ENCODE measurements at regions not wholly inside any gene's neighbourhood (a gene's known extent, or its start where the extent isn't known, plus 50 kb on each side); places are given as distances from the start of the nearest gene placed in this dataset.
A peak's percentile ranks its signal among the peaks of the same experiment; 100 is the strongest.

GRCh38 chr2:111704246-111704645 is 179.7 kb downstream of the ANAPC1 start:
- H4K20me1 ChIP-seq (ENCODE audit: insufficient read depth, poor library complexity, severe bottlenecking): no peaks in the 10 kb centered on the region
- H3K36me3 ChIP-seq (replicated peaks; ENCODE audit: insufficient read depth, low read depth): no peaks in the 10 kb centered on the region
- no peak overlapping the region for H3K4me3 ChIP-seq
- no peaks in the 10 kb centered on the region for H3K79me2 ChIP-seq
- no peak for TF ChIP-seq EZH2 (IDR thresholded peaks at IDR 0.05; ENCODE audit: borderline replicate concordance)
- no peak for TF ChIP-seq EZH2phosphoT487 (IDR thresholded peaks at IDR 0.05; ENCODE audit: low read depth, severe bottlenecking, unreplicated experiment)
- TF ChIP-seq CTCF (IDR thresholded peaks at IDR 0.05; ENCODE audit: poor library complexity): no peak
- H3K27ac ChIP-seq: no peak overlapping the region
- H3K4me2 ChIP-seq: no peak overlapping the region
- no peaks in the 10 kb centered on the region for H3K9me2 ChIP-seq (replicated peaks; ENCODE audit: insufficient read depth)
- no peaks in the 10 kb centered on the region for H3K9me3 ChIP-seq (ENCODE audit: low read depth)
- H3K27me3 ChIP-seq: no peaks in the 10 kb centered on the region
- WGBS (ENCODE audit: low lambda C conversion rate, missing lambda C conversion rate): 81% methylated on average over 6 of the region's 6 CpGs
- peaks cover 10% of the 10 kb centered on the region for H3K4me1 ChIP-seq (ENCODE audit: insufficient read depth)
- DNase-seq (ENCODE audit: low spot score): peak; percentile 40
- no peak overlapping the region for H2AFZ ChIP-seq

GRCh38 chr2:111705239-111705638 is 178.8 kb downstream of the ANAPC1 start:
- H3K27ac ChIP-seq: peak overlapping the region; percentile 64
- 71% methylated on average over 7 of the region's 7 CpGs for WGBS (ENCODE audit: low lambda C conversion rate, missing lambda C conversion rate)
- H3K27me3 ChIP-seq: no peaks in the 10 kb centered on the region
- no peaks in the 10 kb centered on the region for H3K9me2 ChIP-seq (replicated peaks; ENCODE audit: insufficient read depth)
- no peaks in the 10 kb centered on the region for H3K36me3 ChIP-seq (replicated peaks; ENCODE audit: insufficient read depth, low read depth)
- DNase-seq (ENCODE audit: low spot score): no peak
- no peaks in the 10 kb centered on the region for H3K79me2 ChIP-seq
- no peaks in the 10 kb centered on the region for H4K20me1 ChIP-seq (ENCODE audit: insufficient read depth, poor library complexity, severe bottlenecking)
- peaks cover 13% of the 10 kb centered on the region for H3K4me1 ChIP-seq (ENCODE audit: insufficient read depth)
- no peak overlapping the region for H3K4me3 ChIP-seq
- TF ChIP-seq EZH2phosphoT487 (IDR thresholded peaks at IDR 0.05; ENCODE audit: low read depth, severe bottlenecking, unreplicated experiment): no peak
- no peak for TF ChIP-seq EZH2 (IDR thresholded peaks at IDR 0.05; ENCODE audit: borderline replicate concordance)
- H3K9me3 ChIP-seq (ENCODE audit: low read depth): no peaks in the 10 kb centered on the region
- no peak overlapping the region for H3K4me2 ChIP-seq
- H2AFZ ChIP-seq: no peak overlapping the region

- H3K9me2 ChIP-seq (replicated peaks; ENCODE audit: insufficient read depth): no peaks in the 10 kb centered on the region
- TF ChIP-seq CTCF (IDR thresholded peaks at IDR 0.05; ENCODE audit: poor library complexity): no peak
- TF ChIP-seq EZH2phosphoT487 (IDR thresholded peaks at IDR 0.05; ENCODE audit: low read depth, severe bottlenecking, unreplicated experiment): no peak
- no peak for TF ChIP-seq EZH2 (IDR thresholded peaks at IDR 0.05; ENCODE audit: borderline replicate concordance)
- no peaks in the 10 kb centered on the region for H3K79me2 ChIP-seq
- no peaks in the 10 kb centered on the region for H4K20me1 ChIP-seq (ENCODE audit: insufficient read depth, poor library complexity, severe bottlenecking)
- no peak overlapping the region for H3K4me3 ChIP-seq
- no peaks in the 10 kb centered on the region for H3K9me3 ChIP-seq (ENCODE audit: low read depth)
- H3K4me1 ChIP-seq (ENCODE audit: insufficient read depth): peaks cover 13% of the 10 kb centered on the region
- H3K27me3 ChIP-seq: no peaks in the 10 kb centered on the region
- H3K4me2 ChIP-seq: no peak overlapping the region
- H2AFZ ChIP-seq: no peak overlapping the region
- peak; percentile 58 for DNase-seq (ENCODE audit: low spot score)
- peak overlapping the region; percentile 64 for H3K27ac ChIP-seq
- H3K36me3 ChIP-seq (replicated peaks; ENCODE audit: insufficient read depth, low read depth): no peaks in the 10 kb centered on the region
- WGBS (ENCODE audit: low lambda C conversion rate, missing lambda C conversion rate): 61% methylated on average over 6 of the region's 6 CpGs
Observed at GRCh38 chr2:111705711-111706336, 178.2 kb downstream of the ANAPC1 start.

DNA sequence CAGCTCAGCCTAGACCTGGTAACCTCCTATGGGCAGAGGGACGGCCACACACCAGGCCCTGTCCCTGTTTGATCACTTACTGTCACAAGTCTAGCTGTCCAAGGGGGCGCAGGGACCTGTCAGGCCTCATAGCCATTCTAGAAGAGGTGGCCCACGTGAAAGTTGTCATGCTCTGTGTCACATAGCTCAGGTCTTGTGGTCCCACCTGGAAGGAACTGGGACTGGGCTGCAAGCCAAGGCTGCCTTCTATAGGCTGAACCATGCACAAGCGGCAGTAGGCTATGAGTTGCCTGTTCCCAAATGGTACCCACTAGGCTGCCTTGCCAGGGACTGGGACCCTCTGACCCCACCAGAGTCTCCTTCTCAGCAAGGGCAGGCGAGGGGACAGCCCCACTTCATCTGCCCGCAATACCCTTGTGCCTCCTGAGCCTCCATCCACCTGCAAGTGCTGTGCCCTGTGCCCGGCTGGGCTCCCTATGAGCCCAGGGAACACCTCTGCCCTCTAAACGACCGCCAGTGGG is 177.5 kb downstream of the ANAPC1 start:
- Histone ChIP-seq H3K4me2 (no peak overlapping the region), H3K36me3 (replicated peaks; ENCODE audit: insufficient read depth, low read depth) (no peaks in the 10 kb centered on the region), H3K9me3 (ENCODE audit: low read depth) (no peaks in the 10 kb centered on the region), H3K4me1 (ENCODE audit: insufficient read depth) (peaks cover 13% of the 10 kb centered on the region), H3K79me2 (no peaks in the 10 kb centered on the region), H3K4me3 (no peak overlapping the region), H3K9me2 (replicated peaks; ENCODE audit: insufficient read depth) (no peaks in the 10 kb centered on the region), H3K27ac (peak overlapping the region; percentile 64), H2AFZ (no peak overlapping the region), H4K20me1 (ENCODE audit: insufficient read depth, poor library complexity, severe bottlenecking) (no peaks in the 10 kb centered on the region), H3K27me3 (no peaks in the 10 kb centered on the region)
- 97% methylated on average over 9 of the region's 9 CpGs for WGBS (ENCODE audit: low lambda C conversion rate, missing lambda C conversion rate)
- no peak for DNase-seq (ENCODE audit: low spot score)
- TF ChIP-seq EZH2 (IDR thresholded peaks at IDR 0.05; ENCODE audit: borderline replicate concordance): no peak
- TF ChIP-seq CTCF (IDR thresholded peaks at IDR 0.05; ENCODE audit: poor library complexity): no peak
- TF ChIP-seq EZH2phosphoT487 (IDR thresholded peaks at IDR 0.05; ENCODE audit: low read depth, severe bottlenecking, unreplicated experiment): no peak
